HG02884 (cell line): ENCODE measurements at regions not wholly inside any gene's neighbourhood (a gene's known extent, or its start where the extent isn't known, plus 50 kb on each side); places are given as distances from the start of the nearest gene placed in this dataset.

Experiments used
- ATAC-seq: cut with Tn5 transposase; IDR thresholded peaks from one replicate; pipeline ENCODE4 v1.9.1; 2021; ENCODE audit warnings: mild to moderate bottlenecking, moderate library complexity; ENCODE audit not compliant: unreplicated experiment

DNA sequence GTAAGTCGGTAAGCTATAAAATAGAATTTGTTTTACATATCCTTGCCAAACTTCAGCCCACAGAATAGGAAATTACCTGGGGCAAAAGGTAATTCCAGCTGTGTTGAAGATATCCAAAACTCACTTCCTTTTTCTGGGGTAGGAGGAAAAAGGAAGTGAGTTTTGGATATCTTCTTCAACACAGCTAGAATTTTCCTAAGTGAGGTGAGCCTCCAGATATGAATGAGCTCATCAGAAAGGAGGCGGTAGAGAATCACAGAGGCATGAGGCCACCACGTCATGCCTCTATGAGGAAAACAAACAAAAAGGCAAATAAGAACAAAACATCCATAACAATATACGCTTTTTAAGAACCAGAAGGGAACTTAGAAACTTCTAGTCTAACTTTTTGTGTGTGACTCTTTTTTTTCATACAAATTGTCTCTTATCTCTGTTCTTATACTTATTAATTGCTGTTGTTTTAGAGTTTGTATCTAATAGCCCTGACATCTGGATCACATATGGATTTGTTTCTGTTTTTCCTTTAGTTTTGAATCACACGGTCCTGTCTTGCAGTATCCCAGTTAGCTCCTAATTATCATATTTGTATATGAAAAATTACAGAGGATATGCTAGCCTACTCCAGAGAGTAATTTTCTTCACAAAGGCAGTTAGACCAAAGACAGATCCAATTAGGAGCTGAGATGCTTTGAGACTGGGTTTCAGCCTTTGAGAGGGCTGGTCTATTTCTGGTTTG lies 104.5 kb downstream of the RBM43 start:
- no peak for ATAC-seq

DNA sequence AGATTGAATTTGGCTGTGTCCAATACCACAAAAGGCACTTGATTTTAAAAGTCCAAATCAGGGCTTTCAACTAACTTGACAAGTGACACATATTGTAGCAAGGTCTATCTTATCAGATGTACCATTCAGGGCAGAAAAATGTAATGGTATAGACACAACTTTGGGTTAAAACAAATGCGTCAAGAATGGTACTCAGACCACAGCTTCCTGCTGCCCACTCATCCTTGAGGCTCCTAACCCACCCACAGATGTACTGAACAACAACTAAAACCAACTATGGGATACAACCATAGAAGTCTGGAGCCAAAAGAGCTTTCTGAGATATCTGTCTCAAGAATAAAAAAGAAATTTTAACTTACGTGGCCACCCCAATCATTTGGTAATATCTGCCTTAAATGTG lies 105.2 kb downstream of the RBM43 start:
- no peak for ATAC-seq

DNA sequence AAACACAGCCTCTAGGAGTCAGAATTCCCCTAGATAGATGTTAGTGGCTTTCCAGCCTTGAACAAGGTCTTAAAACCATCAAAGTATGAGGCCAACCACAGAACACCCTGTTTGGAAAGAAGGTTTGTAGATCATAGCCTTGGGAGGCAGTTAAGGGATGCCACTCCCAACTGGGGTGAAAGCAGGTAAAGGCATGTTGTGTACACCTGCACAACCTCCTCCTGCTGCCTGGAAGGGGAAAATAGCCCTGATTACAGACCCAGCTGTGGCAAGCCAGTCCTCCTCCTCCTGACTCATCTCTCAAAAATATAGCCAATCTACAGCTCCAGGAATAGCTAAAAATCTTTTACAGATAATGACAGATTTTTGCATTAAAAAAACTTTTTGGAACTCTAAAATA lies 108.1 kb downstream of the RBM43 start:
- ATAC-seq: no peak

DNA sequence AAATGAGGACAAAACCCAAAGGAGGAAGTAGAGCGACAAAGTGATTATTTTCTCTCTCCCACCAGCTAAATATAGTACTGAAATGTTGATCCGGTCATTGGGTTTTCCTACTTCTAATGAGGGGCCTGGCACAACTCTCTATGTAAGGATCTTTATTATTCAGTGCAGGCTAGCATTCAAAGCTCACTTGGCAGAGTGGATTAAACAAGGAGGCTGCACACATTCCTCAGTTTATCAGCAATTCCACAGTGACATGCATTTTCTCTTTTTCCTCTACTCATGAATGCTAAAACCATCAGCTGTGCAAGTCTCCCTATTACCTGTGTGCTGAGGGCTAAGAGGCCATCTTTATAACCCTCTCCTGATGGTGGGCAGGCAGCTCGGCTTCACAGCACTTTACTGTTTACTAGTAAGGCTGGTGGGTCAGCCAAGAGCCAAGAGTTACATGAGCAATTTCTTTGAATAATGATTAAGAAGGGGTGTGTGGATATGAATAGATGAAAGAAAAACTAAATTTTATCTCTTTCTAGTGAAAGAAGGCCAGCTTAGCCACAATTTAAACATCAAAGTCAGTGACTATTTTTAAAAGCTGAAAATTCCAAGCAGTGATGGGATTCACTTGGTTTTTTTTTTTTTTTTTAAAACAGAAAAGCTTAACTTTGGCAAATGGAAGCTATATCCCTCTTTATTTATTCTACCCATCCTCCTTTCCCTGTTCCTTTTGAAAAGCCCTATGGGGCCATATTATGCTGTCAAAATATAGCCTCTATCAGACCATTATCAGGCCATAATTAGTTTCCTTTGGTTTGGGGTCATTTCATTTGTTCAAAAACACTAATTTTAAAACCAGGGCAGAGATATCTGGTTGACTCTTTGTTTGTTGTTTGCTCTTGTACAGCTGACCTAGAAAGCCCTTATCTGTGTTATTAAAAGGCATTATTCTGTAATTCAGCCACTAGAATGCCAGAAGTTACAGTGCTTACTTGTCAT lies 111.0 kb downstream of the RBM43 start:
- ATAC-seq: no peak

DNA sequence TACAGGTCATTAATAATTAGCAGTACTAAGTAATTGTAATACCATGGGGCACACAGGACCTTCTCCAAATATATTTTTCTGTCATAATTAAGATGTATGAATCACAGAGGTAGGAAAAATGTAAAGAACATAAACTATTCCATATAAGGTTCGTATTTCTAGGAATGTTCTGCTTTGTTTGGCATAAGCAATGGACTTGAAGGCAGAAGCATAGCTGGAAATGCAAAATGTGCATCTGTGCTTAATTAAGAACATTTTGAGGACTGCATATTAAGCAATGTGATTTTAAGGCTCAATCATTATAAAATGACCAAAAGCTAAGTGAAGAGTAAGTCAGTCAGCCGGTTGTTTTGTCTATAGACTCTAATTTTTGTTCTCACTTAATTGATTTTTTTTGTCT lies 123.2 kb downstream of the RBM43 start:
- no peak for ATAC-seq

DNA sequence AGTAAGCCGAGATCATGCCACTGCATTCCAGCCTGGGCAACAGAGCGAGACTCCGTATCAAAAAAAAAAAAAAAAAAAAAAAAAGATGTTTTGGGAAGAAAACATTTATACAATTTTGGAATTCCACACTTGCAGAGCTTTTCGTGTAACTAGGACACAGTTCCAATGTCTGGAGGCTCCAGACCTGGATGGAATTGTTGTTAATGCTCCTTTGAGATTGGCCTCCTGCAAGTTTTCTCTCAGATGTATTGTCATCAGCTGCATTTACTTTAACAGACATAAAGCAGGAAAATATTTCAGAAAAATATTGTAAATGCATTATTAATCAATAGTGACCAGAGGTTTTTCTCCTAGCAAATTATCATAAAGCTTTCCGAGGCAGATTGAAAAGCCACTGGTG lies 124.1 kb downstream of the RBM43 start:
- no peak for ATAC-seq

DNA sequence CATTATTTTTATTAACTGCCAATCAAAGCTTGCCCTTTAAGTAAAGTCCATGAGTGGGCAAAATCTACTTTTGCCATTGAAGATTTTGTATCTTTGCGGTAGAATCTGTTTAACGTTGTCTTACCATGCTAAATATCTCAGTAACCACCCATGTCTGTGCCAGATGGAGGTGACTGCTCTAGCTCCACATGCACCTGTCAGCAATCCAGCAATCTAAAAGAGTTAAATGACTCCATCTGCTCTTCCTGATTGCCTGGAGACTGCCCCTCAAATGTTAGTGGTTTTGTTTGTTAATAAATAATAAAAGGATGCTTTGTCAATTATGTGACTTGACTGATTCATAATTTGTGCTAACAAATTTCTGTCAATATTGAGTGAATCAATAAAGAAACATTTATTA lies 141.7 kb downstream of the RBM43 start:
- no peak for ATAC-seq

DNA sequence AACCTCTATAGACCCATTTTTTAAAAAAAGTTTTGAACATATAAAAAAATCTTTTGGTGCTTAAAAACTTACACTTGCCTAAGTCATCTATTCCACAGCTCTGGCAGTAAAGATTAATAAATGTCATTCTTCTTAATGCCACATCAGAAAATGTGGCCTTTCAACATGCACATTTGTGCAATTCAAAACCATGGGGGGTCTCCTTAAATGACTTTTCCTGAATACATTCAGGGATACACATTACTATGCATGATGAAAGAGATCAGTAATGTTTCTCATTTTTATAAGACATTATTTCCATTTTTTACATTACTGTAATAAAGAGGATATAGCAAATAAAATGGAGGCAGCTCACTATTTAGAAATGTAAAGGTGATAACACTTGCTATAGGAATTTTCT lies 142.3 kb downstream of the RBM43 start:
- no peak for ATAC-seq

DNA sequence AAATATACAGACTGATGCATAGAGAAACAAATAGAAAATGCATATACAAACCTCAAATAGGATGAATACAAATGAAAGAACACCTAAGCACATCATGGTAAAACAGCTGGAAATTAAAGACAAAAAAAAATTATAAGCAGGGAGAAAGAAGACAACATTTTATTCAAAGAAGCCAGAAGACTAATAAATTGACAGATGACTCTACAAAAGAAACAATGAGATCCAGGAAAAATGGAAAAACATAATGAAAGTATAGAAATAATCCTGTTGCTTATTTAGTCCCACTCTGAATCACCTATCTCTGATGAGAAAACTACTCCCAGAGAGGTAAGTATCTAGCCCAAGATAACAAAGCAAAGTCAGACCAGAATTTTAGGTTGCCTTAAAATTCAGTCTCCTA lies 143.4 kb downstream of the RBM43 start:
- ATAC-seq: no peak

DNA sequence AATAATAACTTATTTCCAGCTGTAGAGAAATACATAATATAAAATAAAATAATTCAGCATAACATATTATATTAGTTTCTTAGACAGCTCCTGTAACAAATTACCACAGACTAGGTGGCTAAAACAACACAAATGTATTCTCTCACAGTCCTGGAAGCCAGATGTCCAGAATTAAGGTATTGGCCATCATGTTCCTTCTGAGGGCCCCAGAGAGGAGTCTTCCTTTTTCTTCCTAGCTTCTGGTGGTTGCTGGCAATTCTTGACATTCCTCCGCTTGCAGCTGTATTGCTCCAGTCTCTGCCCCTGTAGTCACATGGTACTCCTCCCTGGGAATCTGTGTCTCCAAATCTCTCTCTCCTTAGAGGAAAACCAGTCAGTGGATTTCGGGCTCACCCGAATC lies 146.8 kb downstream of the RBM43 start:
- no peak for ATAC-seq

DNA sequence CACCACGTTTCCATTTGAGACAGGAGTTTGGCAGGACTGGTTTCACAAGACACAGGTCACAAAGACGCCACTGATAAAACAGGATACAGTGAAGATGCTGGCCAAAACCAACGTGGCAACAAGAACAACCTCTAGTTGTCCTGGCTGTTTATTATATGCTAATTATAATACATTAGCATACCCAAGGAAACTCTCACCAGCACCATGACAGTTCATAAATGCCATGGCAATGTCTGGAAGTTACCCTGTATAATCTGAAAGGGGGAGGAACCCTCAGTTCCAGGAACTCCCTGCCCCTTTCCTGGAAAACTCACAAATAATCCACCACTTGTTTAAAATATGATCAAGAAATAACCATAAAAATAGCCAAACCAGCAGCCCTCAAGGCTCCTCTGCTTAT lies 148.3 kb downstream of the RBM43 start:
- no peak for ATAC-seq

DNA sequence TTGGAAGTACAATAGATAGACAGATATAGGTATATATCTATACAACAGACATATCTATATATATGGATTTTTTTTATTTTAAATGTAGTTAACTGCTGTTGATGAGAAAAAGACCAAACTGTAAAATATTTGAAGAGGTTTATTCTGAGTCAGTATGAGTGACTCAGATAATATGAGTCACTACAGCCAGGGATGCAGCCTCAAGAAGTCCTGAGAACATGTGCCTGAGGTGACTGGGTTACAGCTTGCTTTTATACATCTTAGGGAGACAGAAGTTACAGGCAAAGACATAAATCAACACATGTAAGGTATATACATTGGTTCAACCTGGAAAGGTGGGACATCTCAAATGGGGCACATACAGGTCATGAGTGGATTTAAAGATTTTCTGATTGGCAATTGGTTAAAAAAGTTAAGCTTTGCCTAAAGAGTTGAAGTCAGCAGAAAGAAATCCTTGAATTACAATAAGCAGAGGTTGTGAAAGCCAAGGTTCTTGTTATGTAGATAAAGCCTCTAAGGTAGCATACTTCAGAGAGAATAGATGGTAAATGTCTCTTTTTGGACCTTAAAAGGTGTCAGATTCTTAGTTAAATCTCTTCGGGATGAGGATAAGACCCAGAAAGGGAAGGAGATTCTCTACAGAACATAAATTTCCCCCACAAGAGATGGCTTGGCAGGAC lies 149.9 kb downstream of the RBM43 start:
- no peak for ATAC-seq

DNA sequence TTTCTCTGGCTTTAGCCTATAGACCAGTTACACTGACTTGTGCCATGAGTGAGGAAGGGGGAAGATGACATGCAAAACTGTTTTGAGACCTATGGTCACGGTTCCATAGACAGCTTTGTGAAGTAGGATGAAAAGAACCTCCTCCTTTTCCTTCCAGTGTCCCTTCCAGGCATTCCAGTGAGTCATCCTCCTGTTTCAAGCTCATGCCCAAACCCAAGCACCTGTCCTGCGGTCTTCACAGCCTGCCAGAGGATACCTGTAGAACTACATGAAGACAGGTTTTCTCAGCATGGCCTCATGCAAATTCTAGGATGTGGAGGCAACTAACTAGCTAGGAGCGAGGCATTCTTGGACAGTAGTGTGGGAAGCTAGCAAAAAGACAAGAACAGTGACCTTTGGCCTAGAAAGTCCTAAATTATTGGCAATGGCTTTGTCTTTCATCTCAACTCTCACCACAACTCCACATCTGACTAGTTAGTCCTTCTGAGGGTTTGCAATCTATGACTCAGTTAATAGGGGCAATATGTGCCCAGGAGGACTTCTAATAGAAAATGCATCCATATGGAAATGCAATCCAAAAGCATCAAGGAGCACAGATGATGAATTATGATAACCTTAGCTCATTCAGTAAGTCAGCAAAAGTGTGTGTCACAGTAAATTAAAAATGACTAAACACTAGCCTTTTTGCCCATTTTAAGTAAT lies 154.7 kb downstream of the RBM43 start:
- no peak for ATAC-seq

DNA sequence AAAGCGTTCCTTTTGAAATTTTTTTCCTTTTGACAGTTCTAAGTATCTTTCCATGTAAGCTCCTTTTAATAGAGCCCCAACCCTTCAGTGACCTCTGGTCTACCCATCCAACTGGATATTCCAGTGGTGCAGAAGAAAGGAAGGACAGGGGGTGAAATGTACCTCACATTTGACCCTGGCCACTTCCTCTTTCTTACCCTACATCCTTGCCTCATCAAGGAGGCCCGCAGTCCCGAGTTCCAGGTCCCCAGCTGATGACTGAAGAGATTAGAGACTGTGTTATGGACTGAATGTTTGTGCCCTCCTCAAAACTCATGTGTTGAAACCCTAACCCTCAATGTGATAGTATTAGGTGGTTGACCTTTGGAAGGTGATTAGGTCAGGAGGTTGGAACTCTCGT lies 158.1 kb downstream of the RBM43 start:
- no peak for ATAC-seq

DNA sequence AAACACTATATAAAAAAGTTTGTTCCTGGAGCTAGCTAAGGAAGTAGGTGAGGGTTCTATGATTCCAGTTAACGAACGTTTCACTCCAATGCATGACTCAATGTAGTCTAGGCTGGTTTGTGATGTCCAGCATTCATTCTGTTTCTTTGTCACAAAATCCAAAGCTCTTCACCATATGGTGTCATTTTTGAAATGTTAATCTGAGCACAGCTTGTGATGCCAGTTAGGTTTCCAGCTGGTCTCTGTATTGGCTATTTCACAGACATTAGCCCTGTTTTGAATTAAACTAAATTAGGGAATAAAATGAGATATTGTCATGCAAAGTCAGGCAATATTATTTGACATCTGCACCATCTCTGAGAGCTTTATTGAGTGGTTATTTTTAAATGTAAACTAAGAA lies 159.4 kb downstream of the RBM43 start:
- no peak for ATAC-seq

DNA sequence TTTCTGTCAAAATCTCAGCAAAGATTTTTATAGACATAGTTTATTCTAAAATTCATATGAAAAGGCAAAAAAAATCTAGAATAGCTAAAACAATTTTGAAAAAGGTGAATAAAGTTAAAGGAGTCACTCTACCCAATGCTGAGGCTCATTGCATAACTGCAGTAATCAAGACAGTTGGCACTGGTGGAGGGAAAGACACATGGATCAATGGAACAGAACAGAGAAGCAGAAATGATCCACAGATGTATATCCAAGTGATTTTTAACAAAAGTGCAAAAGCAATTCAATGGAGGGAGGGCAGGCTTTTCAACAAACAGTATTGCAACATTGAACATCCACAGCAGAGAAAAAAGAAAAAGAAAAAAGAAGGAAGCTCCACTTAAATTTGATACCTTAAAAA lies 162.8 kb downstream of the RBM43 start:
- no peak for ATAC-seq

DNA sequence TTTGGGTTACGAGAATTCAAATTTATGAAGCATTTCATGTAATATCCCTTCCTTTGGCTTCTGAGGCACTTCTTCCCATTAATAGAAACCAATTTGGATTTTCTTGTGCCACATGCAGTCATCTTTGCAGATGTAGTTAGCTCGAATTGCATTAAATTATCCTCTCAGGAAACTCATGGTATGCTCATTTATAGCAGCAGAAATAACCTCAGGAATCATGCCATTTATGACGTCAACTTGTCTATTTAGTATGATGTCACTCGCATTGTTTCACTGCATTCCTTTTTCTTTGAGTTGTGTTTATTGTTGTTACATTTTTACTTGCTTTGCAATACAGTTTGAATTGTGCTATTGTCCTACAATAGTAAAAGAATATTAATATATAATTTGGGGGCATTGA lies 163.8 kb downstream of the RBM43 start:
- ATAC-seq: no peak

DNA sequence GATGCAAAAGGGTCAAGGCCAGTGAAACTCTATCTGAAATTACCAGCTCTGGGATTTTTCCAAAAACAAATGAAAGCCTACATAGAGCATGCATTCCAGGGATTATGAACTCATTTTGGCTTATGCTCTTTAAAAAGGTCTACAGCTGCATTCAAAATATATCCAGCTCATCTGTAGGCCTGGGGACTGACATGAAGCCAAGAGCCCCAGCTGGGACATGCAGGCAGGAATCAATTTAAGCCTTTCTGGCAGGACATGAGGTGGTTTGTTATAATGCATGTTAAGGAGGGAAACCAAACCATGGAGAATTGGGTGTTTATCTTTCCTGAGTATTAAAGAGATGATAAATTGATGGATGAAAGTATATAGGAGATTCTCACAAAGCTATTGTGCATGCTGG lies 164.5 kb downstream of the RBM43 start:
- no peak for ATAC-seq

DNA sequence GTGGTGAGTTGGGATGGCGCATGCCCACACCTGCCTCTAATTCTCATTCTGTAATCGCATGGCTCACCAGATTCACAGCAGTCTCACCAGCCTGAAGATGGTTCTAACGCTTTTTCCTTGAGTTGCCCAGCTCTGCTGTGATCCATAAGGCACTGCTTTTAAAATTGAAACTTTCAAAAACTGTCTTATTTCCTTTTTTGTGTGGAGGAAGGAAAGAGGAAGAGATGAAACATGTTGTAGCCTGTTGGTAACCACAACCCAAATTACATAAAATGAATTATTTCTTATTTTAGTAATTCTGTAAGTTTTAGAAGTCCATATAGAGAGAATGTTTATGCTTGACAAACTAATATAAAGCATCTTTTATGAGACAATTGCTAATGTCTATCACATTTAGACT lies 165.4 kb downstream of the RBM43 start:
- ATAC-seq: no peak

DNA sequence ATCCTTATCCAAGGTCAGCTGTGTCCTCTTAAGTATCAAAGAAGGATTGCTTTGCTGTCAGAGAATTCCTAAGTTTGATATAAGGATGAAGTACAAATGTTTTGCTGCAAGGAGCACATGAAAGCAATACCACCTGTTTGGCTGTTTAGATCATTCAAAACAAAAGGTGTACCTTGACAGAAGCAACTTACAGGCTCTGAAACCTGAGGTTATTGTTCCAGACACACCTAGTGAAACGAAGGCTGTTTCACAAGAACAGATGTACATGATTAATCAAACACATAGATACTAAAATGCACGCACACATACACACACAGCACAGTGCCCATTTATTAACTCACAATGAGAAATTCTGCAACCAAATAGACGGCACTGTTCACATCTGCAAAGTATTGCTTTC lies 166.2 kb downstream of the RBM43 start:
- ATAC-seq: no peak

DNA sequence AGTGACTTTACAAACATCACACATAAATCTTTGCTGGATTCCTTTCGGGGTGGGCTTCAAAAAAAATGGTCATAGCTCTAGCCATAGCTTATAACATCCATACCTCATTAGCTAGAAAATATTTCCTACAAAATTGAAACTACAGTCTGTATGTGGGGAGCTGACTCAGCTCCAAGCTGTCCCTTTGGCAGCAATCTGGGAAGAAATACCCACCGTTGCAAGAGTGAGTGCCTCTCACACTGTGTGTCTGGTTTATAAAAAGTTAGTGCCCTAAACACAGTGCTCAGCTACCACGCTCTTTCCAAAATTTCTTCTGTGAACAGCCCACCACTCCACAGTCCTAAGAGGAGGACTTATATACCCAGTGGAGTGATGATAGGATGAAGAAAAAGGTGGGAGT lies 170.1 kb downstream of the RBM43 start:
- no peak for ATAC-seq
